H1 (cell line): ENCODE measurements at regions not wholly inside any gene's neighbourhood (a gene's known extent, or its start where the extent isn't known, plus 50 kb on each side); places are given as distances from the start of the nearest gene placed in this dataset.
"Not testable (repeated sequence)": the region's sequence is repeated elsewhere in the genome, so short reads cannot be mapped to it uniquely, and the experiment has no call there.

ENCODE experiments used
- CTCF ChIA-PET: fragments of 300-600 bp; sonication (Branson Sonifier 250); formaldehyde crosslinking; loops from one replicate; lab custom pipeline; 2021; ENCODE audit not compliant: partially characterized antibody; lab: Charles Lee
- POLR2A ChIA-PET: fragments of 300-600 bp; sonication (Branson Sonifier 250); formaldehyde crosslinking; loops from one replicate; lab custom pipeline; 2021; ENCODE audit warnings: inconsistent platforms; ENCODE audit not compliant: partially characterized antibody; lab: Charles Lee
- DNase-seq, 2 experiments: peaks; one replicate each; pipeline versions ENCODE4 v3.0.0 to v3.0.0-alpha.2; 2010 to 2022; ENCODE audit warnings: low spot score in 2 of 2, low read depth in 1 of 2, mixed read lengths in 1 of 2
- FAIRE-seq: peaks from 2 replicates; lab custom pipeline; 2011; peaks lifted over from hg19 to GRCh38; lab: Jason Lieb, UNC
- H2AFZ ChIP-seq: 2 replicates; pipeline ENCODE4 v1.8.1; 2012; ENCODE audit warnings: low read length, inconsistent platforms
- H2AK5ac ChIP-seq: 2 replicates; pipeline ENCODE4 v1.6.1; 2013; ENCODE audit warnings: low read depth, low read length
- H2BK120ac ChIP-seq: replicated peaks from 2 replicates; pipeline ENCODE3; 2013; ENCODE audit warnings: low read depth, low read length, inconsistent platforms
- H2BK12ac ChIP-seq: 2 replicates; pipeline ENCODE4 v1.6.1; 2013; ENCODE audit warnings: low read depth, low read length
- H2BK15ac ChIP-seq: 2 replicates; pipeline ENCODE4 v1.6.1; 2013; ENCODE audit warnings: low read length
- H2BK20ac ChIP-seq: 2 replicates; pipeline ENCODE4 v1.6.1; 2013; ENCODE audit warnings: low read length
- H2BK5ac ChIP-seq: 2 replicates; pipeline ENCODE4 v1.6.1; 2013; ENCODE audit warnings: low read depth, low read length
- H3K14ac ChIP-seq: 2 replicates; pipeline ENCODE4 v1.6.1; 2013; ENCODE audit warnings: inconsistent platforms; ENCODE audit not compliant: insufficient read length
- H3K18ac ChIP-seq: 2 replicates; pipeline ENCODE4 v1.6.1; 2013; ENCODE audit warnings: low read length; ENCODE audit errors: extremely low read depth
- H3K23ac ChIP-seq: 2 replicates; pipeline ENCODE4 v1.6.1; 2013; ENCODE audit warnings: inconsistent platforms; ENCODE audit not compliant: insufficient read length
- H3K23me2 ChIP-seq: 2 replicates; pipeline ENCODE4 v1.6.1; 2013; ENCODE audit warnings: low read depth, low read length
- H3K27ac ChIP-seq: 2 replicates; pipeline ENCODE4 v1.6.1; 2011; ENCODE audit warnings: low read depth, low read length, inconsistent platforms
- H3K27me3 ChIP-seq, 4 experiments: replicated peaks in 1 of 4; 1 replicate in 1 of 4; 2 replicates in 3 of 4; pipeline versions ENCODE4 v1.6.1 to v1.8.1; 2011 to 2013; ENCODE audit warnings: low read length in 3 of 4, mild to moderate bottlenecking in 3 of 4, inconsistent platforms in 2 of 4, mixed read lengths in 2 of 4, moderate library complexity in 1 of 4; ENCODE audit not compliant: control insufficient read depth in 3 of 4, insufficient read depth in 3 of 4; ENCODE audit errors: extremely low read depth in 1 of 4
- H3K36me3 ChIP-seq, 4 experiments: 2 replicates each; pipeline versions ENCODE4 v1.6.1 to v1.8.1; 2011 to 2013; ENCODE audit warnings: mild to moderate bottlenecking in 4 of 4, low read length in 3 of 4, moderate library complexity in 2 of 4, control low read depth in 1 of 4, inconsistent platforms in 1 of 4; ENCODE audit not compliant: insufficient read depth in 4 of 4, control insufficient read depth in 2 of 4
- H3K4ac ChIP-seq: replicated peaks from 2 replicates; pipeline ENCODE3; 2013; ENCODE audit warnings: low read length, low read depth, mixed read lengths, inconsistent platforms; ENCODE audit not compliant: insufficient read length
- H3K4me1 ChIP-seq, 4 experiments: replicated peaks in 1 of 4; 1 replicate in 1 of 4; 2 replicates in 3 of 4; pipeline versions ENCODE4 v1.6.1 to v1.8.1; 2011 to 2013; ENCODE audit warnings: low read length in 3 of 4, inconsistent platforms in 2 of 4, mixed read lengths in 1 of 4; ENCODE audit not compliant: insufficient read depth in 4 of 4, control insufficient read depth in 3 of 4
- H3K4me2 ChIP-seq, 2 experiments: 2 replicates each; pipeline versions ENCODE4 v1.6.1 to v1.8.1; 2011 to 2013; ENCODE audit warnings: low read depth in 2 of 2, low read length in 2 of 2, control low read depth in 1 of 2, inconsistent platforms in 1 of 2, mild to moderate bottlenecking in 1 of 2; ENCODE audit not compliant: insufficient read depth in 1 of 2
- H3K4me3 ChIP-seq, 4 experiments: fragments of 200-600, 300-600 bp in 1 of 4; sonication (generic), shearing (Covaris generic), sonication (Bioruptor Twin) in 1 of 4; 2 replicates each; pipeline versions ENCODE4 v1.5.1 to v1.8.1; 2011 to 2016; ENCODE audit warnings: low read length in 4 of 4, low read depth in 3 of 4, control low read depth in 2 of 4, inconsistent platforms in 2 of 4, mild to moderate bottlenecking in 2 of 4, mixed read lengths in 1 of 4, moderate library complexity in 1 of 4; ENCODE audit not compliant: insufficient read depth in 2 of 4; ENCODE audit errors: extremely low read depth in 1 of 4
- H3K56ac ChIP-seq: replicated peaks from 2 replicates; pipeline ENCODE3; 2013; ENCODE audit warnings: low read depth, mild to moderate bottlenecking, mixed read lengths, low read length, inconsistent platforms; ENCODE audit not compliant: insufficient read length
- H3K79me1 ChIP-seq: 2 replicates; pipeline ENCODE4 v1.6.1; 2013; ENCODE audit warnings: low read depth, low read length, control low read depth
- H3K79me2 ChIP-seq, 2 experiments: 2 replicates each; pipeline versions ENCODE4 v1.6.1 to v1.8.1; 2012 to 2013; ENCODE audit warnings: low read length in 2 of 2, mild to moderate bottlenecking in 2 of 2, inconsistent platforms in 1 of 2; ENCODE audit not compliant: insufficient read depth in 2 of 2, control insufficient read depth in 1 of 2
- H3K9ac ChIP-seq, 4 experiments: replicated peaks in 1 of 4; 1 replicate in 1 of 4; 2 replicates in 3 of 4; pipeline versions ENCODE4 v1.6.1 to v1.8.1; 2011 to 2013; ENCODE audit warnings: low read depth in 3 of 4, low read length in 3 of 4, control low read depth in 2 of 4, mild to moderate bottlenecking in 2 of 4, moderate library complexity in 2 of 4, inconsistent platforms in 1 of 4; ENCODE audit errors: extremely low read depth in 1 of 4
- H3K9me3 ChIP-seq, 2 experiments: 2 replicates each; pipeline versions ENCODE4 v1.6.1 to v1.8.1; 2012 to 2013; ENCODE audit warnings: mild to moderate bottlenecking in 2 of 2, moderate library complexity in 2 of 2, control low read depth in 1 of 2, inconsistent platforms in 1 of 2, low read depth in 1 of 2, low read length in 1 of 2, mixed read lengths in 1 of 2; ENCODE audit not compliant: insufficient read depth in 2 of 2
- H4K20me1 ChIP-seq, 2 experiments: replicated peaks in 1 of 2; 2 replicates each; pipeline versions ENCODE3 to v1.8.1; 2011 to 2013; ENCODE audit warnings: inconsistent platforms in 2 of 2, low read length in 2 of 2, mild to moderate bottlenecking in 1 of 2; ENCODE audit not compliant: insufficient read depth in 2 of 2, control insufficient read depth in 1 of 2
- H4K5ac ChIP-seq: 2 replicates; pipeline ENCODE4 v1.6.1; 2013; ENCODE audit warnings: low read length, low read depth, mixed read lengths, inconsistent platforms; ENCODE audit not compliant: insufficient read length
- H4K8ac ChIP-seq: 2 replicates; pipeline ENCODE4 v1.8.0; 2013; ENCODE audit warnings: mild to moderate bottlenecking, moderate library complexity, low read length, inconsistent platforms; ENCODE audit not compliant: insufficient read depth; ENCODE audit errors: extremely low read depth
- H4K91ac ChIP-seq: replicated peaks from 2 replicates; pipeline ENCODE3; 2013; ENCODE audit warnings: low read length, mixed read lengths, inconsistent platforms; ENCODE audit not compliant: insufficient read length
- WGBS, 2 experiments: shearing (Covaris generic) in 1 of 2; methylation state at CpG; one replicate each; pipeline versions ENCODE4 v1.1.6 to v1.1.7; 2013 to 2015; ENCODE audit warnings: low lambda C conversion rate in 2 of 2, mixed read lengths in 2 of 2, inconsistent platforms in 1 of 2, low coverage in 1 of 2, missing lambda C conversion rate in 1 of 2; ENCODE audit not compliant: insufficient replicate concordance in 2 of 2, insufficient coverage in 1 of 2, insufficient read length in 1 of 2; ENCODE audit errors: extremely low coverage in 1 of 2, missing lambda C conversion rate in 1 of 2; 5-methylcytosine and 5-hydroxymethylcytosine counted together

GRCh38 chr22:48401523-48401922 is 1426.2 kb downstream of the BRD1 start:
- H3K4ac ChIP-seq, CTCF ChIA-PET, H2BK12ac ChIP-seq, H4K20me1 ChIP-seq, H3K23me2 ChIP-seq, H2AFZ ChIP-seq, H2BK5ac ChIP-seq, H3K79me2 ChIP-seq, H3K27ac ChIP-seq, H3K27me3 ChIP-seq, H3K56ac ChIP-seq, H3K23ac ChIP-seq, H3K4me2 ChIP-seq, DNase-seq, H3K14ac ChIP-seq, H3K4me1 ChIP-seq, H3K9me3 ChIP-seq, H2AK5ac ChIP-seq, H3K18ac ChIP-seq, H3K4me3 ChIP-seq, H2BK20ac ChIP-seq, FAIRE-seq, H2BK15ac ChIP-seq, H4K8ac ChIP-seq, H3K79me1 ChIP-seq, H3K9ac ChIP-seq, H4K91ac ChIP-seq, H3K36me3 ChIP-seq, H2BK120ac ChIP-seq, H4K5ac ChIP-seq: not testable (repeated sequence)
- 80% methylated on average over 1 of the region's 1 CpG; no CpG with 5 or more reads in 1 of the 2 experiments for WGBS, 2 experiments
- POLR2A ChIA-PET, result interaction anchor here (1.1 kb wide), 1 partner anchor 25 kb away, joined by 3 read pairs; no protein-coding TSS in a partner anchor
